CD4-positive, alpha-beta T cell (primary cell): ENCODE measurements at regions not wholly inside any gene's neighbourhood (a gene's known extent, or its start where the extent isn't known, plus 50 kb on each side); places are given as distances from the start of the nearest gene placed in this dataset.

Experiments used
- ATAC-seq: fragments of 200-7000 bp; cut with Tn5 transposase; one replicate; pipeline ENCODE4 v1.10.0; 2022; ENCODE audit warnings: mild to moderate bottlenecking; ENCODE audit not compliant: poor library complexity
- CTCF ChIA-PET: fragments of 350-600 bp; sonication (Branson Sonifier 250); formaldehyde crosslinking; loops from one replicate; lab custom pipeline; 2021; ENCODE audit warnings: antibody characterized with exemption, inconsistent platforms; lab: Charles Lee
- POLR2A ChIA-PET: fragments of 350-600 bp; sonication (Branson Sonifier 250); formaldehyde crosslinking; loops from one replicate; lab custom pipeline; 2021; ENCODE audit warnings: antibody characterized with exemption, inconsistent platforms; lab: Charles Lee
- DNase-seq, 14 experiments: peaks; one replicate each; pipeline ENCODE4 v3.0.0-alpha.2; 2013 to 2020; ENCODE audit warnings: mixed read lengths in 2 of 14
- H3K27ac ChIP-seq, 2 donors: one replicate each; pipeline versions ENCODE4 v1.5.1 to v1.7.0; 2013; ENCODE audit warnings: low read length in 2 of 2, low read depth in 1 of 2, mild to moderate bottlenecking in 1 of 2
- H3K27me3 ChIP-seq, 2 experiments: 1 replicate in 1 of 2; 2 replicates in 1 of 2; pipeline versions ENCODE4 v1.6.1 to v1.7.0; 2013; ENCODE audit warnings: low read length in 2 of 2, control low read depth in 1 of 2, mild to moderate bottlenecking in 1 of 2, moderate library complexity in 1 of 2; ENCODE audit not compliant: insufficient read depth in 2 of 2, control insufficient read depth in 1 of 2
- H3K36me3 ChIP-seq: one replicate; pipeline ENCODE4 v1.6.1; 2013; ENCODE audit warnings: low read length, control low read depth; ENCODE audit not compliant: insufficient read depth
- H3K4me1 ChIP-seq: one replicate; pipeline ENCODE4 v1.6.1; 2013; ENCODE audit warnings: low read length, control low read depth; ENCODE audit not compliant: insufficient read depth
- H3K4me3 ChIP-seq: one replicate; pipeline ENCODE4 v1.5.1; 2013; ENCODE audit warnings: mild to moderate bottlenecking, low read length, moderate library complexity
- H3K9me3 ChIP-seq, 2 experiments: 1 replicate in 1 of 2; 2 replicates in 1 of 2; pipeline versions ENCODE4 v1.6.1 to v1.7.0; 2013; ENCODE audit warnings: low read length in 2 of 2, mild to moderate bottlenecking in 2 of 2, control low read depth in 1 of 2, moderate library complexity in 1 of 2; ENCODE audit not compliant: control insufficient read depth in 1 of 2, insufficient read depth in 1 of 2
- H3K27ac Mint-ChIP-seq: one replicate; pipeline ENCODE4 v1.8.0; 2020; ENCODE audit warnings: mixed read lengths
- H3K27me3 Mint-ChIP-seq: one replicate; pipeline ENCODE4 v1.8.0; 2021; ENCODE audit warnings: mixed read lengths
- H3K36me3 Mint-ChIP-seq: one replicate; pipeline ENCODE4 v1.8.0; 2021; ENCODE audit warnings: low read depth, mixed read lengths
- H3K4me1 Mint-ChIP-seq: one replicate; pipeline ENCODE4 v1.8.0; 2021; ENCODE audit warnings: low read depth, mixed read lengths
- H3K4me3 Mint-ChIP-seq: one replicate; pipeline ENCODE4 v1.8.0; 2020; ENCODE audit warnings: mild to moderate bottlenecking, mixed read lengths
- H3K9me3 Mint-ChIP-seq: one replicate; pipeline ENCODE4 v1.8.0; 2020; ENCODE audit warnings: mixed read lengths
- CTCF ChIP-seq: fragments of 200-600 bp; IDR thresholded peaks from one replicate; pipeline ENCODE4 v1.8.0; 2022; ENCODE audit warnings: antibody characterized with exemption, mild to moderate bottlenecking
- intact Hi-C, 2 experiments: fragments of 100-400 bp; cut with DNase I in 1 of 2; cut with micrococcal nuclease in 1 of 2; formaldehyde crosslinking; loops; one replicate each; pipeline versions ENCODE4 v1.15.1 to v1.9.0; 2023 to 2025; cut with DNase I, micrococcal nuclease

GRCh38 chr5:62922191-62922590 lies 343.6 kb downstream of the LRRC70 start:
- peaks cover 3% of the 10 kb centered on the region for H3K27me3 Mint-ChIP-seq
- ChIA-PET POLR2A (no interaction called here), CTCF (no interaction called here)
- Histone ChIP-seq H3K27me3 (no peaks in the 10 kb centered on the region), H3K9me3 (no peaks in the 10 kb centered on the region), H3K4me1 (no peaks in the 10 kb centered on the region), H3K27ac (no peak overlapping the region), H3K36me3 (no peaks in the 10 kb centered on the region), H3K4me3 (no peak overlapping the region)
- TF ChIP-seq CTCF: no peak
- ATAC-seq (no peak), DNase-seq (no peak)
- H3K4me3 Mint-ChIP-seq: no peak overlapping the region
- H3K27ac Mint-ChIP-seq: no peak overlapping the region
- H3K36me3 Mint-ChIP-seq: no peaks in the 10 kb centered on the region
- intact Hi-C loops: no loop called here
- H3K4me1 Mint-ChIP-seq: no peaks in the 10 kb centered on the region
- H3K9me3 Mint-ChIP-seq: peaks cover 12% of the 10 kb centered on the region

GRCh38 chr5:62920856-62921255 lies 342.2 kb downstream of the LRRC70 start:
- H3K27ac ChIP-seq: no peak overlapping the region
- H3K27me3 ChIP-seq: no peaks in the 10 kb centered on the region
- H3K27me3 Mint-ChIP-seq: peaks cover 15% of the 10 kb centered on the region
- ATAC-seq: no peak
- POLR2A ChIA-PET: no interaction called here
- H3K36me3 Mint-ChIP-seq: no peaks in the 10 kb centered on the region
- no peak for TF ChIP-seq CTCF
- CTCF ChIA-PET: no interaction called here
- intact Hi-C loops: no loop called here
- no peak overlapping the region for H3K4me3 ChIP-seq
- H3K9me3 Mint-ChIP-seq: peaks cover 6% of the 10 kb centered on the region
- no peaks in the 10 kb centered on the region for H3K9me3 ChIP-seq
- H3K4me1 ChIP-seq: no peaks in the 10 kb centered on the region
- no peak overlapping the region for H3K4me3 Mint-ChIP-seq
- H3K4me1 Mint-ChIP-seq: no peaks in the 10 kb centered on the region
- no peak for DNase-seq
- no peaks in the 10 kb centered on the region for H3K36me3 ChIP-seq
- no peak overlapping the region for H3K27ac Mint-ChIP-seq

GRCh38 chr5:62909326-62909725 lies 330.7 kb downstream of the LRRC70 start:
- Mint-ChIP-seq H3K4me3 (no peak overlapping the region), H3K4me1 (no peaks in the 10 kb centered on the region), H3K9me3 (peaks cover 9% of the 10 kb centered on the region), H3K36me3 (no peaks in the 10 kb centered on the region), H3K27me3 (no peaks in the 10 kb centered on the region), H3K27ac (no peak overlapping the region)
- no peaks in the 10 kb centered on the region for H3K27me3 ChIP-seq
- ChIA-PET POLR2A (no interaction called here), CTCF (no interaction called here)
- DNase-seq (no peak), ATAC-seq (no peak)
- H3K4me1 ChIP-seq: no peaks in the 10 kb centered on the region
- H3K9me3 ChIP-seq: no peaks in the 10 kb centered on the region
- H3K36me3 ChIP-seq: no peaks in the 10 kb centered on the region
- intact Hi-C loops: no loop called here
- H3K27ac ChIP-seq: no peak overlapping the region
- no peak for TF ChIP-seq CTCF
- H3K4me3 ChIP-seq: no peak overlapping the region
